C4-2B (cell line): ENCODE measurements at regions not wholly inside any gene's neighbourhood (a gene's known extent, or its start where the extent isn't known, plus 50 kb on each side); places are given as distances from the start of the nearest gene placed in this dataset.
"Not testable (repeated sequence)": the region's sequence is repeated elsewhere in the genome, so short reads cannot be mapped to it uniquely, and the experiment has no call there.

Source experiments
- H3K27ac ChIP-seq: fragments of 450-650 bp; 2 replicates; pipeline ENCODE4 v1.5.1; 2017
- CTCF ChIP-seq: fragments of 450-650 bp; conservative IDR thresholded peaks from 2 replicates; pipeline ENCODE4 v1.5.1; 2017; ENCODE audit warnings: mild to moderate bottlenecking
- ZFX ChIP-seq: fragments of 450-650 bp; IDR thresholded peaks from 2 replicates; pipeline ENCODE4 v1.6.1; 2017

GRCh38 chr21:23811805-23812204 is 1795.5 kb downstream of the MRPL39 start:
- H3K27ac ChIP-seq: no peak overlapping the region
- TF ChIP-seq ZFX (no peak), CTCF (no peak)

GRCh38 chr21:23809573-23809972 is 1797.7 kb downstream of the MRPL39 start:
- TF ChIP-seq ZFX: no peak
- no peak for TF ChIP-seq CTCF

GRCh38 chr21:23806966-23807548 is 1800.2 kb downstream of the MRPL39 start:
- H3K27ac ChIP-seq: not testable (repeated sequence)

More at GRCh38 chr21:23809573-23809972, 1797.7 kb downstream of the MRPL39 start:
- no peak overlapping the region for H3K27ac ChIP-seq

- TF ChIP-seq ZFX (no peak), CTCF (no peak)
- no peak overlapping the region for H3K27ac ChIP-seq
Observed at GRCh38 chr21:23804866-23805265, 1802.4 kb downstream of the MRPL39 start.

- TF ChIP-seq CTCF (no peak), ZFX (no peak)
- no peak overlapping the region for H3K27ac ChIP-seq
Observed at GRCh38 chr21:23801292-23801691, 1806.0 kb downstream of the MRPL39 start.

- no peak for TF ChIP-seq ZFX
- TF ChIP-seq CTCF: no peak
- H3K27ac ChIP-seq: no peak overlapping the region
Observed at GRCh38 chr21:23799376-23799775, 1807.9 kb downstream of the MRPL39 start.

GRCh38 chr21:23792300-23792699 is 1815.0 kb downstream of the MRPL39 start:
- TF ChIP-seq ZFX: no peak
- H3K27ac ChIP-seq: no peak overlapping the region

- TF ChIP-seq CTCF (no peak), ZFX (no peak)
- no peak overlapping the region for H3K27ac ChIP-seq
Observed at GRCh38 chr21:23789864-23790263, 1817.4 kb downstream of the MRPL39 start.
